Peyer's patch (tissue), 4 donors: ENCODE measurements at regions not wholly inside any gene's neighbourhood (a gene's known extent, or its start where the extent isn't known, plus 50 kb on each side); places are given as distances from the start of the nearest gene placed in this dataset.

ENCODE experiments used
- CTCF ChIP-seq, 6 experiments: fragments of 450-650 bp in 4 of 6; fragments of 200-600 bp in 2 of 6; sonication (generic) in 1 of 6; IDR thresholded peaks; one replicate each; pipeline ENCODE4 v1.5.1; 2017 to 2019; ENCODE audit warnings: antibody characterized with exemption in 6 of 6, mild to moderate bottlenecking in 3 of 6, moderate library complexity in 1 of 6
- POLR2A ChIP-seq, 2 donors: fragments of 450-650 bp; IDR thresholded peaks; one replicate each; pipeline ENCODE4 v1.5.1; 2017; ENCODE audit warnings: antibody characterized with exemption in 2 of 2, mild to moderate bottlenecking in 2 of 2, moderate library complexity in 2 of 2

- no peak for TF ChIP-seq CTCF (IDR thresholded peaks at IDR 0.05)
- TF ChIP-seq POLR2A (IDR thresholded peaks at IDR 0.05): no peak
Measured at GRCh38 chr16:51310159-51310558, 159.1 kb upstream of the SALL1 start.
